Fibroblast of villous mesenchyme (primary cell): ENCODE measurements at regions not wholly inside any gene's neighbourhood (a gene's known extent, or its start where the extent isn't known, plus 50 kb on each side); places are given as distances from the start of the nearest gene placed in this dataset.

Experiments
- DNase-seq: peaks from one replicate; pipeline ENCODE4 v3.0.0-alpha.2; 2010; ENCODE audit warnings: low read depth
- H3K4me3 ChIP-seq: 2 replicates; pipeline ENCODE4 v1.5.1; 2011; ENCODE audit warnings: low read depth, mild to moderate bottlenecking, low read length
- CTCF ChIP-seq: IDR thresholded peaks from 2 replicates; pipeline ENCODE4 v1.5.1; 2012; ENCODE audit warnings: low read depth, mild to moderate bottlenecking, low read length; ENCODE audit not compliant: insufficient read depth

- DNase-seq = peak; percentile 1
- no peak overlapping the region for H3K4me3 ChIP-seq
- TF ChIP-seq CTCF = no peak
These were observed 84.8 kb upstream of the POU3F3 start for GRCh38 chr2:104769096-104769495.

GRCh38 chr2:104772996-104773395 is 80.9 kb upstream of the POU3F3 start:
- no peak overlapping the region for H3K4me3 ChIP-seq
- no peak for DNase-seq
- no peak for TF ChIP-seq CTCF

GRCh38 chr2:104774631-104775030 is 79.3 kb upstream of the POU3F3 start:
- no peak for TF ChIP-seq CTCF
- H3K4me3 ChIP-seq = no peak overlapping the region
- no peak for DNase-seq

GRCh38 chr2:104777721-104778120 is 76.2 kb upstream of the POU3F3 start:
- no peak for TF ChIP-seq CTCF
- no peak for DNase-seq

GRCh38 chr2:104781151-104781550 is 72.8 kb upstream of the POU3F3 start:
- TF ChIP-seq CTCF = no peak
- no peak for DNase-seq
- H3K4me3 ChIP-seq = no peak overlapping the region

More at GRCh38 chr2:104777721-104778120, 76.2 kb upstream of the POU3F3 start:
- H3K4me3 ChIP-seq = no peak overlapping the region

- DNase-seq = no peak
These were observed 69.7 kb upstream of the POU3F3 start for GRCh38 chr2:104784264-104784663.

More at GRCh38 chr2:104784264-104784663, 69.7 kb upstream of the POU3F3 start:
- H3K4me3 ChIP-seq = no peak overlapping the region
- TF ChIP-seq CTCF = no peak
